MCF 10A (cell line): ENCODE measurements at regions not wholly inside any gene's neighbourhood (a gene's known extent, or its start where the extent isn't known, plus 50 kb on each side); places are given as distances from the start of the nearest gene placed in this dataset.

Experiments used
- BruUV-seq: library from RNA; stranded (reverse); fragments of 400-500 nt; replicated peaks from 2 replicates; lab custom pipeline; 2021; lab: Mats Ljungman, UMichigan
- CTCF ChIA-PET: fragments of 300-600 bp; sonication (Branson Sonifier 250); formaldehyde crosslinking; extraction: SDS; loops from one replicate; lab custom pipeline; 2021; ENCODE audit warnings: antibody characterized with exemption, inconsistent platforms; lab: Yijun Ruan, JAX
- POLR2A ChIA-PET: fragments of 300-600, 350-650 bp; sonication (Branson Sonifier 250); formaldehyde crosslinking; extraction: SDS; loops from one replicate; lab custom pipeline; 2020; ENCODE audit warnings: antibody characterized with exemption, inconsistent platforms; lab: Yijun Ruan, JAX
- DNase-seq: peaks from one replicate; pipeline ENCODE4 v3.0.0-alpha.2; 2018; ENCODE audit not compliant: unreplicated experiment
- H3K27ac Mint-ChIP-seq: one replicate; pipeline ENCODE4 v1.8.0; 2022; ENCODE audit warnings: mild to moderate bottlenecking, low read depth, mixed read lengths; ENCODE audit not compliant: unreplicated experiment
- H3K27me3 Mint-ChIP-seq: one replicate; pipeline ENCODE4 v1.8.0; 2022; ENCODE audit warnings: mixed read lengths; ENCODE audit not compliant: insufficient read depth, unreplicated experiment
- H3K36me3 Mint-ChIP-seq: one replicate; pipeline ENCODE4 v1.8.0; 2022; ENCODE audit warnings: mild to moderate bottlenecking, moderate library complexity, mixed read lengths; ENCODE audit not compliant: insufficient read depth, unreplicated experiment
- H3K4me1 Mint-ChIP-seq: one replicate; pipeline ENCODE4 v1.8.0; 2022; ENCODE audit warnings: mixed read lengths; ENCODE audit not compliant: insufficient read depth, unreplicated experiment
- H3K4me3 Mint-ChIP-seq: one replicate; pipeline ENCODE4 v1.8.0; 2022; ENCODE audit warnings: mild to moderate bottlenecking, moderate library complexity, mixed read lengths; ENCODE audit not compliant: unreplicated experiment
- H3K9me3 Mint-ChIP-seq: one replicate; pipeline ENCODE4 v1.8.0; 2022; ENCODE audit warnings: mixed read lengths; ENCODE audit not compliant: unreplicated experiment
- CTCF ChIP-seq: fragments of 200-600 bp; IDR thresholded peaks from one replicate; pipeline ENCODE4 v1.8.0; 2022; ENCODE audit warnings: antibody characterized with exemption, mild to moderate bottlenecking; ENCODE audit not compliant: unreplicated experiment
- intact Hi-C: fragments of 100-400 bp; cut with micrococcal nuclease; formaldehyde crosslinking; loops from 2 replicates; pipeline ENCODE4 v1.14.1; 2022

- no TSS peak for BruUV-seq
- no peaks in the 10 kb centered on the region for H3K36me3 Mint-ChIP-seq
- CTCF ChIA-PET, result interaction anchor here (0.6 to 1.5 kb wide), 3 partner anchors 114 to 1307 kb away, joined by 3 to 8 read pairs (median 3); no protein-coding TSS in a partner anchor
- H3K27ac Mint-ChIP-seq, result no peak overlapping the region
- H3K27me3 Mint-ChIP-seq, result no peaks in the 10 kb centered on the region
- DNase-seq, result peak; percentile 6
- POLR2A ChIA-PET, result interaction anchor here (0.5 kb wide), 1 partner anchor 687 kb away, joined by 3 read pairs; no protein-coding TSS in a partner anchor
- H3K4me1 Mint-ChIP-seq, result peaks cover 11% of the 10 kb centered on the region
- intact Hi-C loops, result no loop called here
- H3K9me3 Mint-ChIP-seq, result no peaks in the 10 kb centered on the region
- no peak overlapping the region for H3K4me3 Mint-ChIP-seq
- TF ChIP-seq CTCF, result no peak
Observed at GRCh38 chr16:77057161-77057774, 133.7 kb upstream of the MON1B start.

- CTCF ChIA-PET, result no interaction called here
- Mint-ChIP-seq H3K36me3 (no peaks in the 10 kb centered on the region), H3K27me3 (no peaks in the 10 kb centered on the region), H3K9me3 (no peaks in the 10 kb centered on the region), H3K4me3 (no peak overlapping the region), H3K4me1 (peaks cover 16% of the 10 kb centered on the region), H3K27ac (no peak overlapping the region)
- peak; percentile 59 for DNase-seq
- intact Hi-C loops, result no loop called here
- TF ChIP-seq CTCF, result no peak
- POLR2A ChIA-PET, result no interaction called here
- no TSS peak for BruUV-seq
Observed at GRCh38 chr16:77059446-77059845, 131.5 kb upstream of the MON1B start.

- Mint-ChIP-seq H3K36me3 (no peaks in the 10 kb centered on the region), H3K9me3 (no peaks in the 10 kb centered on the region), H3K27me3 (no peaks in the 10 kb centered on the region), H3K27ac (no peak overlapping the region), H3K4me3 (no peak overlapping the region), H3K4me1 (peaks cover 16% of the 10 kb centered on the region)
- CTCF ChIA-PET, result interaction anchor here (0.5 kb wide), 1 partner anchor 310 kb away, joined by 3 read pairs; no protein-coding TSS in a partner anchor
- intact Hi-C loops, result no loop called here
- no peak for DNase-seq
- no TSS peak for BruUV-seq
- TF ChIP-seq CTCF, result no peak
- POLR2A ChIA-PET, result no interaction called here
Observed at GRCh38 chr16:77060614-77061013, 130.4 kb upstream of the MON1B start.

- H3K36me3 Mint-ChIP-seq, result no peaks in the 10 kb centered on the region
- intact Hi-C loops, result no loop called here
- DNase-seq, result no peak
- H3K4me1 Mint-ChIP-seq, result peaks cover 16% of the 10 kb centered on the region
- BruUV-seq, result no TSS peak
- no peak overlapping the region for H3K4me3 Mint-ChIP-seq
- TF ChIP-seq CTCF, result no peak
- ChIA-PET CTCF (interaction anchor here (0.6 to 0.7 kb wide), 2 partner anchors 31 to 857 kb away, joined by 4 read pairs; no protein-coding TSS in a partner anchor), POLR2A (no interaction called here)
- H3K27ac Mint-ChIP-seq, result no peak overlapping the region
- H3K27me3 Mint-ChIP-seq, result no peaks in the 10 kb centered on the region
- no peaks in the 10 kb centered on the region for H3K9me3 Mint-ChIP-seq
Observed at GRCh38 chr16:77062878-77063675, 127.9 kb upstream of the MON1B start.
